IPS DF 4.7 (cell line): ENCODE measurements at regions not wholly inside any gene's neighbourhood (a gene's known extent, or its start where the extent isn't known, plus 50 kb on each side); places are given as distances from the start of the nearest gene placed in this dataset.

Experiments used
- DNase-seq: peaks from one replicate; pipeline ENCODE4 v3.0.0-alpha.2; 2013; ENCODE audit warnings: low spot score; ENCODE audit errors: extremely low read depth

DNA sequence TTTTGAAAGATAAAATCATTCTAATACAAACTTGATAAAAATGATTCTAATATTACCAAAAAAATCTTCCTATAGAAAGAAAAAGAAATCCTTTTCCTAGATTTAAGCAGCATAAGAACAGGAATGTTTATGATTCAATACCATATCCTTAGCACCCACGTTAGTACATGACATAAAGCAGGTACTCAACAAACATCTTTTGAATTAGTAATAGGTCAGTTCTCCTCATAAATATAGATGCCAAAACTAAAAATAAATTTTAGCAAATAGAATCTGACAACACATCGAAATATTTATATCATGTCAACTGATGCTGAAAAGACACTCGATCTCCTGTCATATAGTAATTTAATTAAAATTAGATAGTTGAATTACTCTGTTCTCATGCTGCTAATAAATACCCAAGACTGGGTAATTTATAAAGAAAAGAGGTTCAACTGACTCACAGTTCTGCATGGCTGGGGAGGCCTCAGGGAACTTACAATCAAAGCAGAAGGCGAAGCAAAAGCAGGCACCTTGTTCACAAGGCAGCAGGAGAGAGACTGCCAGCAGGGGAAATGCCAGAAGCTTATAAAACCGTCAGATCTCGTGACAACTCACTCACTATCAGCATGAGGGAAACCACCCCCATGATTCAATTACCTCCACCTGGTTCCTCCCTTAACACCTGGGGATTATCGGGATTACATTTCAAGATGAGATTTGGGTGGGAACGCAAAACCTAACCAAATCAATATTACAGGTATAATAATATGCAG is 191.8 kb downstream of the HTR7 start:
- no peak for DNase-seq

DNA sequence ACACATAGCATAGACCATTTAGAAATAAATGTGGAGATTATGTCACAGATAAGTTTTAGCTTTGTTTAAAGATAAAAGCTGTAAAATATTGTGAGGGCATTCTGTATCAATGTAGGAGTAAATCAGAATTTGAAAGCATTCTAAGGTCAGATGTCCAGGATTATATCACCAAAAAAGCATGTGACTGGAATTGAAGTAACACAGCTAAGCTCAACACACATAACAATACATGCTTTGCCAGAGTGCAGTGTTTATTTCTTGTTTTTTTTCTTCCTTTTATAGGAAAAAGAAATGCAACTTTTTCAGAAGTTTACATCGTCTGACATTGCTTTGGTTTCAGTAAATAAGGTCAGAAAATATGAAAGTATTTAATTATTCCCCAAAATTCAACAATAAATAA is 183.4 kb downstream of the HTR7 start:
- no peak for DNase-seq

DNA sequence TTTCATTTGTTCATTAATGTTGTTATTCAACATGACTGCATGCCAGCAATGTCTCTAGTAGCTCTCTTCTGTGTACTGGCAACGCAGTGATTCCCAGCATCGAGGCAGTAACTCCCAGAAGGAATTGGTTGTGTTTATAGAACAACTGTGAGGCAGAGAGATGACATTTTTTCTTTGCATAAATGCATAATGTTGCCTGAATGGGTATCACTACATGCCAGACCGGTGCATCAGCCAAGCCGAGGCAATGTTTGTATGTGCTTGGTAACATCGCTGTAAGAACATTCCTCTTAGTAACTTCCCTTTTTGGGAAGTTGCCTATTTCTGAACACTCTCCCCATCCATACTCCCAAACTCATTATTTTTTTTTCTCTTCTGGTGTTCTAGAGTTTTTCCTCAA is 182.9 kb downstream of the HTR7 start:
- no peak for DNase-seq

DNA sequence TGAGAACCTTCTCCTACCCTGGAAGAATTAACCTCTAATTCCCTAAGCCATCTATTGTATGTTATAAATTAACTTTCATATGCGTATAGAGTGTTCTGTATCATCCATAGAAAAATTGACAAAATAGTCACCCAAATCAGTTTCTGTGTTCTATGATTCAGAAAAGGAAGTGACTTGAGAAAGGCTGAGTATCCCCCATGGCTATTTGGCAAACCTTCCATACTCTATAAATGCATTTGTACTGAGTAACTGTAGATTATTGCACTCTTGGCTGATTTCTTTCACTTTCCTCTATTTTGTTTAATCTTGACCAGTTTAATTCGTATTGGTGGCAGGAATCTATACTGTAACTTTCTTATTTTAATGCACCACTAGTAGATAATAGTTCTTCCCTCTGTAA is 182.2 kb downstream of the HTR7 start:
- no peak for DNase-seq
